Mesenchymal stem cell (in vitro differentiated cells and primary cell): ENCODE measurements at regions not wholly inside any gene's neighbourhood (a gene's known extent, or its start where the extent isn't known, plus 50 kb on each side); places are given as distances from the start of the nearest gene placed in this dataset.

Source experiments
- DNase-seq: peaks from one replicate; pipeline ENCODE4 v3.0.0-alpha.2; 2013
- H2AFZ ChIP-seq: one replicate; pipeline ENCODE4 v1.6.1; 2013; ENCODE audit warnings: low read depth, mild to moderate bottlenecking, control low read depth, inconsistent platforms, low read length, moderate library complexity
- H2AK5ac ChIP-seq: 2 replicates; pipeline ENCODE4 v1.6.1; 2013; ENCODE audit warnings: low read length, moderate library complexity, mild to moderate bottlenecking, inconsistent platforms; ENCODE audit not compliant: severe bottlenecking
- H2BK120ac ChIP-seq: one replicate; pipeline ENCODE4 v1.6.1; 2013; ENCODE audit warnings: low read depth, mild to moderate bottlenecking, inconsistent platforms, low read length, moderate library complexity
- H2BK12ac ChIP-seq, 2 experiments: one replicate each; pipeline ENCODE4 v1.6.1; 2013; ENCODE audit warnings: inconsistent platforms in 2 of 2, low read length in 2 of 2, mild to moderate bottlenecking in 2 of 2, moderate library complexity in 2 of 2, control low read depth in 1 of 2
- H2BK15ac ChIP-seq: one replicate; pipeline ENCODE4 v1.6.1; 2013; ENCODE audit warnings: mild to moderate bottlenecking, low read depth, inconsistent platforms; ENCODE audit not compliant: poor library complexity, severe bottlenecking
- H2BK5ac ChIP-seq: 2 replicates; pipeline ENCODE4 v1.6.1; 2013; ENCODE audit warnings: low read depth, mild to moderate bottlenecking, low read length, control low read depth, inconsistent platforms; ENCODE audit not compliant: poor library complexity, severe bottlenecking
- H3K14ac ChIP-seq, 2 experiments: one replicate each; pipeline ENCODE4 v1.6.1; 2013; ENCODE audit warnings: inconsistent platforms in 2 of 2, low read length in 2 of 2, control low read depth in 1 of 2, mild to moderate bottlenecking in 1 of 2, moderate library complexity in 1 of 2
- H3K18ac ChIP-seq, 2 experiments: one replicate each; pipeline ENCODE4 v1.6.1; 2013; ENCODE audit warnings: inconsistent platforms in 2 of 2, low read length in 2 of 2, control low read depth in 1 of 2, low read depth in 1 of 2, mild to moderate bottlenecking in 1 of 2
- H3K23ac ChIP-seq, 2 experiments: one replicate each; pipeline ENCODE4 v1.6.1; 2013; ENCODE audit warnings: inconsistent platforms in 2 of 2, low read length in 2 of 2, mild to moderate bottlenecking in 2 of 2, moderate library complexity in 2 of 2, control low read depth in 1 of 2
- H3K27ac ChIP-seq: 2 replicates; pipeline ENCODE4 v1.5.1; 2013; ENCODE audit warnings: mild to moderate bottlenecking, moderate library complexity, low read length, control low read depth, inconsistent platforms; ENCODE audit not compliant: poor library complexity, severe bottlenecking
- H3K27me3 ChIP-seq, 2 experiments: 2 replicates each; pipeline versions ENCODE4 v1.6.1 to v1.7.0; 2013; ENCODE audit warnings: low read length in 2 of 2, mild to moderate bottlenecking in 2 of 2, moderate library complexity in 2 of 2, control low read depth in 1 of 2, inconsistent platforms in 1 of 2; ENCODE audit not compliant: control insufficient read depth in 1 of 2, insufficient read depth in 1 of 2
- H3K36me3 ChIP-seq, 2 experiments: 2 replicates each; pipeline versions ENCODE4 v1.6.1 to v1.7.0; 2013; ENCODE audit warnings: low read length in 2 of 2, control low read depth in 1 of 2, inconsistent platforms in 1 of 2, low read depth in 1 of 2, mild to moderate bottlenecking in 1 of 2; ENCODE audit not compliant: insufficient read depth in 2 of 2, control insufficient read depth in 1 of 2
- H3K4ac ChIP-seq, 2 experiments: one replicate each; pipeline ENCODE4 v1.6.1; 2013; ENCODE audit warnings: inconsistent platforms in 2 of 2, low read length in 2 of 2, mild to moderate bottlenecking in 2 of 2, moderate library complexity in 2 of 2, control low read depth in 1 of 2, low read depth in 1 of 2
- H3K4me1 ChIP-seq: 2 replicates; pipeline ENCODE4 v1.6.1; 2013; ENCODE audit warnings: low read depth, low read length, control low read depth; ENCODE audit not compliant: control insufficient read depth, insufficient read depth
- H3K4me2 ChIP-seq: 2 replicates; pipeline ENCODE4 v1.6.1; 2013; ENCODE audit warnings: low read length, mild to moderate bottlenecking, inconsistent platforms; ENCODE audit not compliant: poor library complexity, severe bottlenecking
- H3K4me3 ChIP-seq, 2 experiments: 2 replicates each; pipeline versions ENCODE4 v1.5.1 to v1.7.0; 2013; ENCODE audit warnings: low read length in 2 of 2, mild to moderate bottlenecking in 2 of 2, control low read depth in 1 of 2, low read depth in 1 of 2; ENCODE audit not compliant: insufficient read depth in 1 of 2
- H3K79me1 ChIP-seq: replicated peaks from 2 replicates; pipeline ENCODE4 v1.6.1; 2013; ENCODE audit warnings: mild to moderate bottlenecking, control low read depth, low read length, inconsistent platforms; ENCODE audit not compliant: poor library complexity, severe bottlenecking
- H3K9ac ChIP-seq: 2 replicates; pipeline ENCODE4 v1.7.0; 2013; ENCODE audit warnings: mild to moderate bottlenecking, low read length, moderate library complexity
- H3K9me3 ChIP-seq: 2 replicates; pipeline ENCODE4 v1.7.0; 2013; ENCODE audit warnings: mild to moderate bottlenecking, low read length; ENCODE audit not compliant: control insufficient read depth
- H4K8ac ChIP-seq: one replicate; pipeline ENCODE4 v1.6.1; 2013; ENCODE audit warnings: inconsistent platforms, mild to moderate bottlenecking, low read length, moderate library complexity
- H4K91ac ChIP-seq: one replicate; pipeline ENCODE4 v1.6.1; 2013; ENCODE audit warnings: mild to moderate bottlenecking, low read length, inconsistent platforms
- WGBS: methylation state at CpG from one replicate; pipeline ENCODE4 v1.1.7; 2013; ENCODE audit warnings: mixed read lengths; 5-methylcytosine and 5-hydroxymethylcytosine counted together

DNA sequence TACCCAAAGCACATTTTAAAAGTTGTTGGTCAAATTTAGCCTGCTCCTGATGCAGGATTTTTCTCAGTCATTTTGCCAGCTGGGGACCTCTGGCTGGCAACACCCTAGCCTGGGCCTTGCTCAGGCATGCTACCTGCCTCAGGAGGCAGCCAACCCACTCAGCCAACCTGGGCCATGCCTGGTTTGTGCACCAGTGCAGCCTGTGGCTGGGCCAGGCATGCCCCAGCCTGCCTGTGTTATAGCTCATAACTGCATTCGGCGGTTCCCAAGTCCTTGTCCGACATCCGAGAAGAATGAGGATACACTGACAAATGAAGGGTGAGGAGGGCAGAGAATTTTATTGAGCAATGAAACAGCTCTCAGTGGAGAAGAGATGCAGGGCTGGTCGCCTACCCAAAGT, 608.0 kb downstream of the SUCLG1 start:
- H2AFZ ChIP-seq: no peak overlapping the region
- H3K18ac ChIP-seq: no peak overlapping the region
- H3K4me1 ChIP-seq: peaks cover 4% of the 10 kb centered on the region
- H3K36me3 ChIP-seq: no peaks in the 10 kb centered on the region
- H3K4me2 ChIP-seq: peak overlapping the region; percentile 6
- H2BK120ac ChIP-seq: no peak overlapping the region
- H2BK15ac ChIP-seq: no peak overlapping the region
- H2BK5ac ChIP-seq: no peak overlapping the region
- H3K27ac ChIP-seq: no peak overlapping the region
- no peak overlapping the region for H4K8ac ChIP-seq
- H3K4ac ChIP-seq: no peak overlapping the region
- no peak overlapping the region for H3K14ac ChIP-seq
- 91% methylated on average over 5 of the region's 5 CpGs for WGBS
- no peak overlapping the region for H3K4me3 ChIP-seq
- no peak for DNase-seq
- H3K27me3 ChIP-seq: no peaks in the 10 kb centered on the region
- no peak overlapping the region for H2BK12ac ChIP-seq
- H3K79me1 ChIP-seq: no peaks in the 10 kb centered on the region
- H3K9me3 ChIP-seq: peaks cover 6% of the 10 kb centered on the region
- no peak overlapping the region for H3K23ac ChIP-seq
- no peak overlapping the region for H2AK5ac ChIP-seq
- H4K91ac ChIP-seq: no peak overlapping the region
- H3K9ac ChIP-seq: no peak overlapping the region

DNA sequence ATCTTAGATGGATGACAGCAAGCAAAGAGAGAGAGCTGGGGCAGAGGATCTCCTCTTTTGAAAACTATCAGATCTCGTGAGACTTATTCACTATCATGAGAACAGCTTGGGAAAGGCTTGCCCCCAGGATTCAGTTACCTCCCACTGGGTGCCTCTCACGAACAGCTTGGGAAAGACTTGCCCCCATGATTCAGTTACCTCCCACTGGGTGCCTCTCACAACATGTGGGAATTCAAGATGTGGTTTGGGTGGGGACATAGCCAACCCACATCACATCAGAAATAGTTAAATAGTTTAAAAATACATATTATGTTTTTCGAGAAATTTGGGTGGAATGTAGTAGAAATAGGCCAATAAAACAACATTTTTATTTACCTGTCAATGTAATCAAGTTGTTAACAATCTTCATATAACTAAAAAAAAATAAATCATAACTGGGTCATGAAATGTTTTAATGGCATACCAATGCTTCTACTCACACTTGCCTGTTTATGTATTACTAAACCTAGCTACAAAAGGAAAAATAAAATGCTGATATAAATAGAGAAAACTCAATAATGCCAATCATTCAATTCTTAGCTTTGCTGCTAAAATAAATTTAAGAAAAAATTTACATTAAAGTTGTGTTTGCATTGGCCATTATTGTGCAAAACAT, 608.9 kb downstream of the SUCLG1 start:
- no peaks in the 10 kb centered on the region for H3K27me3 ChIP-seq
- no peaks in the 10 kb centered on the region for H3K79me1 ChIP-seq
- no peak overlapping the region for H3K4ac ChIP-seq
- no peak overlapping the region for H2BK12ac ChIP-seq
- H3K4me2 ChIP-seq: no peak overlapping the region
- no peak overlapping the region for H3K27ac ChIP-seq
- peaks cover 6% of the 10 kb centered on the region for H3K9me3 ChIP-seq
- no peak overlapping the region for H2AK5ac ChIP-seq
- no peak overlapping the region for H4K8ac ChIP-seq
- no peak overlapping the region for H3K14ac ChIP-seq
- no peak overlapping the region for H4K91ac ChIP-seq
- no peak overlapping the region for H2BK120ac ChIP-seq
- no peak overlapping the region for H2AFZ ChIP-seq
- no peak overlapping the region for H3K18ac ChIP-seq
- no peak overlapping the region for H2BK5ac ChIP-seq
- no peak for DNase-seq
- no peak overlapping the region for H2BK15ac ChIP-seq
- H3K4me3 ChIP-seq: no peak overlapping the region
- H3K9ac ChIP-seq: no peak overlapping the region
- 20% methylated on average over 1 of the region's 3 CpGs for WGBS
- no peaks in the 10 kb centered on the region for H3K36me3 ChIP-seq
- H3K4me1 ChIP-seq: peaks cover 4% of the 10 kb centered on the region
- no peak overlapping the region for H3K23ac ChIP-seq

DNA sequence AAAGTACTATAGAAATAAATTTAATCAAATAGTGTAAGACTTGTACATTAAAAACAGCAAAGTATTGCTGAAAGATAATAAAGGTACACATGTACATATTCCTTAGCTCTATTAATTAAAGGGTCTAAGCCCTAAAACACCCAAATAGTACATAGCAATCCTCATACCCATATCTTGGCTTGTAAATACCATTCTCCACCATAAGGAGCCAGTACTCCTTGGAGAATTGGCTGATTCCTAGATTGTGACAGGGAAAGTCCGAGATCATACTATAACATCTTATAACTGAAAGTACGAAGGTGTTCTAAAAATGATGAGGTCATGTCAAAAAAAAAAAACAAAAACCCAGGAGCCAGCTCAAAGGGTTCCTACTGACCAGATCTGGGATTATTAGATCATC, 614.6 kb downstream of the SUCLG1 start:
- no peak overlapping the region for H3K4ac ChIP-seq
- no peak overlapping the region for H3K9ac ChIP-seq
- H3K27me3 ChIP-seq: no peaks in the 10 kb centered on the region
- H3K4me3 ChIP-seq: no peak overlapping the region
- H3K18ac ChIP-seq: no peak overlapping the region
- no peak overlapping the region for H2AFZ ChIP-seq
- WGBS: no CpG with 5 or more reads among the region's 2 CpGs
- no peak overlapping the region for H3K14ac ChIP-seq
- no peak overlapping the region for H2BK12ac ChIP-seq
- H3K4me1 ChIP-seq: no peaks in the 10 kb centered on the region
- no peak overlapping the region for H3K27ac ChIP-seq
- no peak overlapping the region for H2AK5ac ChIP-seq
- no peak overlapping the region for H2BK120ac ChIP-seq
- no peak overlapping the region for H3K23ac ChIP-seq
- no peaks in the 10 kb centered on the region for H3K36me3 ChIP-seq
- no peaks in the 10 kb centered on the region for H3K79me1 ChIP-seq
- no peak overlapping the region for H2BK15ac ChIP-seq
- no peak overlapping the region for H2BK5ac ChIP-seq
- H3K9me3 ChIP-seq: no peaks in the 10 kb centered on the region
- no peak overlapping the region for H4K91ac ChIP-seq
- no peak overlapping the region for H3K4me2 ChIP-seq
- no peak overlapping the region for H4K8ac ChIP-seq
- no peak for DNase-seq

DNA sequence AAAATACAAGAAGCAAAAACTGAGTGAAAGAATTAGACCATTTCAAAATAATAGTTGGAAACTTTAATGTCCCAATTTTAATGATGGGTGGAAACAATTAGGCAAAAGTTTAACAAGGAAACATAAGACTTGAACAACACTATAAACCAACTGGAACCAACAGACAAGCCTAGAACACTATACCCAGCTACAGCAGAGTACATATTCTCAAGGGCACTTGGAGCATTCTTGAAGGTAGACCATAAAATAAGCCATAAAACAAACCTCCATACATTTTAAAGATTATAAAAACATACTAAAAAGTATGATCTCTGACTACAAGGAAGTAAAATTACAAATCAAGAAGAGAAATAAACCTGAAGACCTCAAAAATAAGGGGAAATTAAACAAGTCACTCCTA, 616.7 kb downstream of the SUCLG1 start:
- Histone ChIP-seq H3K27me3 (no peaks in the 10 kb centered on the region), H4K91ac (no peak overlapping the region), H3K18ac (no peak overlapping the region), H3K4me3 (no peak overlapping the region), H3K27ac (no peak overlapping the region), H2AFZ (no peak overlapping the region), H2AK5ac (no peak overlapping the region), H3K4me1 (no peaks in the 10 kb centered on the region), H3K4me2 (no peak overlapping the region), H3K4ac (no peak overlapping the region), H2BK5ac (no peak overlapping the region), H2BK15ac (no peak overlapping the region), H3K14ac (no peak overlapping the region), H2BK120ac (no peak overlapping the region), H4K8ac (no peak overlapping the region), H3K9ac (no peak overlapping the region), H3K79me1 (no peaks in the 10 kb centered on the region), H3K9me3 (no peaks in the 10 kb centered on the region), H3K36me3 (no peaks in the 10 kb centered on the region), H3K23ac (no peak overlapping the region), H2BK12ac (no peak overlapping the region)
- no peak for DNase-seq
